Breast epithelium (tissue), 3 donors: ENCODE measurements at regions not wholly inside any gene's neighbourhood (a gene's known extent, or its start where the extent isn't known, plus 50 kb on each side); places are given as distances from the start of the nearest gene placed in this dataset.

Experiments
- POLR2A ChIP-seq: fragments of 450-650 bp; IDR thresholded peaks from one replicate; pipeline ENCODE4 v1.6.1; 2016; ENCODE audit warnings: antibody characterized with exemption, mild to moderate bottlenecking, moderate library complexity
- POLR2AphosphoS5 ChIP-seq, 3 donors: sonication (generic); formaldehyde crosslinking; IDR thresholded peaks; one replicate each; pipeline ENCODE4 v1.6.1; 2017; ENCODE audit warnings: antibody characterized with exemption in 3 of 3
- TF ChIP-seq, protein P1 (sequence below), 3 donors: fragments of 450-650 bp; IDR thresholded peaks; one replicate each; pipeline ENCODE4 v1.5.1; 2016 to 2017; ENCODE audit warnings: antibody characterized with exemption in 3 of 3, mild to moderate bottlenecking in 3 of 3, moderate library complexity in 3 of 3

DNA sequence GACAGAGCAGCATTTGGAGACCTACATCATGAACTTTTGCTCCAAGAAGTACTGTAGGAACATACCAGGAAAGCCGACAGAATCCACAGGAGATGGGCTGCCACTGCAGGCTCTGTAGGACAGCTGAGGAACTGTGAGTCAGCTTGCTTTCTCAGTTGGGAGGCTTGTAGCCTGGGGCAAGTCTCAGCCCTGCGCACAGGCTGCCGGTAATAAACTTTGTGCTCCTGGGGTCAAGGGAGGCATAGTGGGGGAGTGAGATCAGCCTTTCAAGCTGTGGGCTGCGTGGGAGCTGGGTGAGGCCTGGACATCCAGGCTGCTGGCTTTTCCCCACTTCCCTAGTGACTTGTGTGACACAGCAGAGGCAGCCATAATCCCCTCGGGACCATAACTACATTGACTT, 718.0 kb upstream of the CDH10 start:
- TF ChIP-seq POLR2AphosphoS5 (IDR thresholded peaks at IDR 0.05) (no peak), POLR2A (no peak)
- TF ChIP-seq, protein P1, sequence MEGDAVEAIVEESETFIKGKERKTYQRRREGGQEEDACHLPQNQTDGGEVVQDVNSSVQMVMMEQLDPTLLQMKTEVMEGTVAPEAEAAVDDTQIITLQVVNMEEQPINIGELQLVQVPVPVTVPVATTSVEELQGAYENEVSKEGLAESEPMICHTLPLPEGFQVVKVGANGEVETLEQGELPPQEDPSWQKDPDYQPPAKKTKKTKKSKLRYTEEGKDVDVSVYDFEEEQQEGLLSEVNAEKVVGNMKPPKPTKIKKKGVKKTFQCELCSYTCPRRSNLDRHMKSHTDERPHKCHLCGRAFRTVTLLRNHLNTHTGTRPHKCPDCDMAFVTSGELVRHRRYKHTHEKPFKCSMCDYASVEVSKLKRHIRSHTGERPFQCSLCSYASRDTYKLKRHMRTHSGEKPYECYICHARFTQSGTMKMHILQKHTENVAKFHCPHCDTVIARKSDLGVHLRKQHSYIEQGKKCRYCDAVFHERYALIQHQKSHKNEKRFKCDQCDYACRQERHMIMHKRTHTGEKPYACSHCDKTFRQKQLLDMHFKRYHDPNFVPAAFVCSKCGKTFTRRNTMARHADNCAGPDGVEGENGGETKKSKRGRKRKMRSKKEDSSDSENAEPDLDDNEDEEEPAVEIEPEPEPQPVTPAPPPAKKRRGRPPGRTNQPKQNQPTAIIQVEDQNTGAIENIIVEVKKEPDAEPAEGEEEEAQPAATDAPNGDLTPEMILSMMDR (IDR thresholded peaks at IDR 0.05) = no peak
